Osteocyte (in vitro differentiated cells): ENCODE measurements at regions not wholly inside any gene's neighbourhood (a gene's known extent, or its start where the extent isn't known, plus 50 kb on each side); places are given as distances from the start of the nearest gene placed in this dataset.

Experiments
- DNase-seq: peaks from one replicate; pipeline ENCODE4 v3.0.0; 2021; ENCODE audit warnings: mixed read lengths; ENCODE audit not compliant: unreplicated experiment; ENCODE audit errors: extremely low spot score
- H3K27ac Mint-ChIP-seq: one replicate; pipeline ENCODE4 v1.8.0; 2021; ENCODE audit warnings: mild to moderate bottlenecking, mixed read lengths; ENCODE audit not compliant: unreplicated experiment
- H3K27me3 Mint-ChIP-seq: one replicate; pipeline ENCODE4 v1.8.0; 2021; ENCODE audit warnings: mixed read lengths; ENCODE audit not compliant: unreplicated experiment
- H3K36me3 Mint-ChIP-seq: one replicate; pipeline ENCODE4 v1.8.0; 2021; ENCODE audit warnings: mixed read lengths; ENCODE audit not compliant: unreplicated experiment
- H3K4me1 Mint-ChIP-seq: one replicate; pipeline ENCODE4 v1.8.0; 2021; ENCODE audit warnings: mixed read lengths; ENCODE audit not compliant: unreplicated experiment
- H3K4me3 Mint-ChIP-seq: one replicate; pipeline ENCODE4 v1.8.0; 2021; ENCODE audit warnings: mild to moderate bottlenecking, moderate library complexity, mixed read lengths; ENCODE audit not compliant: unreplicated experiment
- H3K9me3 Mint-ChIP-seq: one replicate; pipeline ENCODE4 v1.8.0; 2021; ENCODE audit warnings: mixed read lengths; ENCODE audit not compliant: unreplicated experiment
- TF ChIP-seq, protein P1 (sequence below): fragments of 200-600 bp; sonication (generic); IDR thresholded peaks from 2 replicates; pipeline ENCODE4 v1.5.0; 2021; ENCODE audit warnings: antibody characterized with exemption, mild to moderate bottlenecking, moderate library complexity

DNA sequence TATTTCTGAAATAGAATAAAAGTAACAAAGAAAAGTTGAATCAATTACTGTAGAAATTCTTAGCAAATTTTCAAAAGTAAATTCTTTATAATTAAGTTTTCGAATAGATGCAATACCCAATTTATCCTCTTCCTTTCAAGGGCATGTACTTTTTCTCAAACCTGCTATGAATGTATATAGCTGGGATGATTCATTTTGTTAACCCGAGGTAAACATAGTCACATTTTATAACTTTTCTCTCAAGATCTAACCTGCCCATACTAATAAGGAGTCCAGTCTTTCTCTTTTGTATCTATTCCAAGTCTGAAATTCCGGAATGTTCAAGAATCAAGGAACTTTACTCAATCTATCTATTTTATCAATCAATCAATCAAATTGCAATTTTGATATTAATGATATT is 1072.9 kb downstream of the REEP3 start:
- H3K27ac Mint-ChIP-seq: no peak overlapping the region
- H3K4me1 Mint-ChIP-seq: no peaks in the 10 kb centered on the region
- H3K4me3 Mint-ChIP-seq: no peak overlapping the region
- DNase-seq: no peak
- H3K36me3 Mint-ChIP-seq: no peaks in the 10 kb centered on the region
- TF ChIP-seq, protein P1, sequence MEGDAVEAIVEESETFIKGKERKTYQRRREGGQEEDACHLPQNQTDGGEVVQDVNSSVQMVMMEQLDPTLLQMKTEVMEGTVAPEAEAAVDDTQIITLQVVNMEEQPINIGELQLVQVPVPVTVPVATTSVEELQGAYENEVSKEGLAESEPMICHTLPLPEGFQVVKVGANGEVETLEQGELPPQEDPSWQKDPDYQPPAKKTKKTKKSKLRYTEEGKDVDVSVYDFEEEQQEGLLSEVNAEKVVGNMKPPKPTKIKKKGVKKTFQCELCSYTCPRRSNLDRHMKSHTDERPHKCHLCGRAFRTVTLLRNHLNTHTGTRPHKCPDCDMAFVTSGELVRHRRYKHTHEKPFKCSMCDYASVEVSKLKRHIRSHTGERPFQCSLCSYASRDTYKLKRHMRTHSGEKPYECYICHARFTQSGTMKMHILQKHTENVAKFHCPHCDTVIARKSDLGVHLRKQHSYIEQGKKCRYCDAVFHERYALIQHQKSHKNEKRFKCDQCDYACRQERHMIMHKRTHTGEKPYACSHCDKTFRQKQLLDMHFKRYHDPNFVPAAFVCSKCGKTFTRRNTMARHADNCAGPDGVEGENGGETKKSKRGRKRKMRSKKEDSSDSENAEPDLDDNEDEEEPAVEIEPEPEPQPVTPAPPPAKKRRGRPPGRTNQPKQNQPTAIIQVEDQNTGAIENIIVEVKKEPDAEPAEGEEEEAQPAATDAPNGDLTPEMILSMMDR: no peak
- H3K9me3 Mint-ChIP-seq: no peaks in the 10 kb centered on the region
- no peaks in the 10 kb centered on the region for H3K27me3 Mint-ChIP-seq

DNA sequence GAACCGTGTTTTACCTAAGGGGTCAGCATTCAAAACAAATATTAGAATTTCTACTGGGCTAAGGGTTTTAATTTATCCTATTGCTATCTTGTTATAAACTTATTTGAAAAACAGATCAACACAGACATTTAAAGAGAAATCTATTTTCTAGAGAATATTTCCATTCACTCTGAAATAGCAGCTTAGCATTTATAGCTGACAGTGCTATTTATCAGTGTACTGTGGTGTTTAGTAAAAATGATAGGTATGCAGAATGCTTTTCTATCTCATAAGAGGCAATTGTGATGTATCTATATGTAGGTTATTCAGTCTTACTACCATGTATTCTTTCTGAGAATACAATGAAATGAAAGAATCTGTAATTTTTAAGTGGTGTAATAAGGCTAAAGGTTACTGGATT is 1077.4 kb downstream of the REEP3 start:
- no peak for DNase-seq
- H3K4me1 Mint-ChIP-seq: no peaks in the 10 kb centered on the region
- no peaks in the 10 kb centered on the region for H3K36me3 Mint-ChIP-seq
- no peak overlapping the region for H3K4me3 Mint-ChIP-seq
- TF ChIP-seq, protein P1: no peak
- H3K27ac Mint-ChIP-seq: no peak overlapping the region
- no peaks in the 10 kb centered on the region for H3K9me3 Mint-ChIP-seq
- no peaks in the 10 kb centered on the region for H3K27me3 Mint-ChIP-seq

GRCh38 chr10:64601298-64601697 is 1080.1 kb downstream of the REEP3 start:
- no peak for DNase-seq
- Mint-ChIP-seq H3K4me3 (no peak overlapping the region), H3K27ac (no peak overlapping the region), H3K36me3 (no peaks in the 10 kb centered on the region), H3K27me3 (no peaks in the 10 kb centered on the region), H3K9me3 (no peaks in the 10 kb centered on the region), H3K4me1 (no peaks in the 10 kb centered on the region)
- TF ChIP-seq, protein P1: no peak

GRCh38 chr10:64617085-64617484 is 1095.9 kb downstream of the REEP3 start:
- H3K27me3 Mint-ChIP-seq: peaks cover 4% of the 10 kb centered on the region
- H3K27ac Mint-ChIP-seq: no peak overlapping the region
- H3K4me1 Mint-ChIP-seq: no peaks in the 10 kb centered on the region

DNA sequence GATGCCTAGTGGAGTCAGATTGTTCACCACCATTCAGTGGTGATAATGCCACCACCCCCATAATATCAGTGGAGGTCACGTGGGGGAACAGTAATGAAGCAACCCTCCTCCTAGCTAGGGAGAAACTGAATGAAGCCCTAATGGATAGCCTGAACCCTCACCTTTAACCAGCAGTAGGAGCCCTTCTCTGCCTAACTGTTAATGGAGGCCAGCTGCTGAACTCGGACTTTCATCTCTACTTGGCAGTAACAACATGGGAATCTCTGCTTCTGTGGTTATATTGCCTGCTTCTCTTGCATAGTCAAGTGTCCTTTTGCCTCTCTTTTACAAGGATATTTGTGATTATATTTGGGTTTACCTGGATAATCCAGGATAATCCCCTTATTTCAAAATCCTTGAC is 1097.9 kb downstream of the REEP3 start:
- Mint-ChIP-seq H3K9me3 (no peaks in the 10 kb centered on the region), H3K36me3 (no peaks in the 10 kb centered on the region), H3K4me3 (no peak overlapping the region), H3K27me3 (peaks cover 4% of the 10 kb centered on the region), H3K27ac (no peak overlapping the region), H3K4me1 (no peaks in the 10 kb centered on the region)
- TF ChIP-seq, protein P1: no peak
- DNase-seq: no peak

More at GRCh38 chr10:64617085-64617484, 1095.9 kb downstream of the REEP3 start:
- H3K9me3 Mint-ChIP-seq: no peaks in the 10 kb centered on the region
- TF ChIP-seq, protein P1: no peak
- no peak for DNase-seq
- no peaks in the 10 kb centered on the region for H3K36me3 Mint-ChIP-seq
- H3K4me3 Mint-ChIP-seq: no peak overlapping the region
